ENCODE measurements at regions not wholly inside any gene's neighbourhood (a gene's known extent, or its start where the extent isn't known, plus 50 kb on each side); places are given as distances from the start of the nearest gene placed in this dataset.
"Not testable (repeated sequence)": the region's sequence is repeated elsewhere in the genome, so short reads cannot be mapped to it uniquely, and the experiment has no call there.

GRCh38 chrX:101749436-101749835 is 89.8 kb upstream of the ARMCX2 start:
- Histone ChIP-seq H3K36me3 (ENCODE audit: control insufficient read depth, insufficient read depth, low read length) (no peaks in the 10 kb centered on the region), H3K4me3 (ENCODE audit: low read depth, low read length) (no peak overlapping the region), H3K27me3 (ENCODE audit: control insufficient read depth, insufficient read depth, low read length) (no peaks in the 10 kb centered on the region)
- FAIRE-seq (no peak), DNase-seq (ENCODE audit: low read depth) (no peak)
- no peak for TF ChIP-seq CTCF (IDR thresholded peaks at IDR 0.05; ENCODE audit: insufficient read depth, low read length, severe bottlenecking)

GRCh38 chrX:101745046-101745445 is 85.4 kb upstream of the ARMCX2 start:
- TF ChIP-seq CTCF (IDR thresholded peaks at IDR 0.05; ENCODE audit: insufficient read depth, low read length, severe bottlenecking), result no peak
- DNase-seq (ENCODE audit: low read depth) (no peak), FAIRE-seq (no peak)
- no peak overlapping the region for H3K4me3 ChIP-seq (ENCODE audit: low read depth, low read length)
- H3K27me3 ChIP-seq (ENCODE audit: control insufficient read depth, insufficient read depth, low read length), result no peaks in the 10 kb centered on the region
- H3K36me3 ChIP-seq (ENCODE audit: control insufficient read depth, insufficient read depth, low read length), result no peaks in the 10 kb centered on the region

- TF ChIP-seq CTCF (IDR thresholded peaks at IDR 0.05; ENCODE audit: insufficient read depth, low read length, severe bottlenecking), result no peak
- DNase-seq (ENCODE audit: low read depth) (no peak), FAIRE-seq (no peak)
- H3K27me3 ChIP-seq (ENCODE audit: control insufficient read depth, insufficient read depth, low read length), result no peaks in the 10 kb centered on the region
- no peaks in the 10 kb centered on the region for H3K36me3 ChIP-seq (ENCODE audit: control insufficient read depth, insufficient read depth, low read length)
- no peak overlapping the region for H3K4me3 ChIP-seq (ENCODE audit: low read depth, low read length)
Measured at GRCh38 chrX:101744085-101744484, 84.4 kb upstream of the ARMCX2 start.

GRCh38 chrX:101740642-101741041 is 81.0 kb upstream of the ARMCX2 start:
- no peak overlapping the region for H3K4me3 ChIP-seq (ENCODE audit: low read depth, low read length)
- FAIRE-seq, result no peak
- H3K27me3 ChIP-seq (ENCODE audit: control insufficient read depth, insufficient read depth, low read length), result no peaks in the 10 kb centered on the region
- TF ChIP-seq CTCF (IDR thresholded peaks at IDR 0.05; ENCODE audit: insufficient read depth, low read length, severe bottlenecking), result no peak
- no peaks in the 10 kb centered on the region for H3K36me3 ChIP-seq (ENCODE audit: control insufficient read depth, insufficient read depth, low read length)
- DNase-seq (ENCODE audit: low read depth), result no peak

- H3K4me3 ChIP-seq (ENCODE audit: low read depth, low read length); H3K36me3 ChIP-seq (ENCODE audit: control insufficient read depth, insufficient read depth, low read length); FAIRE-seq; DNase-seq (ENCODE audit: low read depth); H3K27me3 ChIP-seq (ENCODE audit: control insufficient read depth, insufficient read depth, low read length): not testable (repeated sequence)
Measured at GRCh38 chrX:101738867-101739266, 79.2 kb upstream of the ARMCX2 start.

GRCh38 chrX:101738411-101738810 is 78.8 kb upstream of the ARMCX2 start:
- not testable (repeated sequence) for DNase-seq (ENCODE audit: low read depth); H3K36me3 ChIP-seq (ENCODE audit: control insufficient read depth, insufficient read depth, low read length); H3K4me3 ChIP-seq (ENCODE audit: low read depth, low read length); FAIRE-seq; H3K27me3 ChIP-seq (ENCODE audit: control insufficient read depth, insufficient read depth, low read length)

- no peak for TF ChIP-seq CTCF (IDR thresholded peaks at IDR 0.05; ENCODE audit: insufficient read depth, low read length, severe bottlenecking)
- H3K27me3 ChIP-seq (ENCODE audit: control insufficient read depth, insufficient read depth, low read length), result no peaks in the 10 kb centered on the region
- no peaks in the 10 kb centered on the region for H3K36me3 ChIP-seq (ENCODE audit: control insufficient read depth, insufficient read depth, low read length)
- DNase-seq (ENCODE audit: low read depth) (no peak), FAIRE-seq (no peak)
- H3K4me3 ChIP-seq (ENCODE audit: low read depth, low read length), result no peak overlapping the region
Measured at GRCh38 chrX:101736651-101737050, 77.0 kb upstream of the ARMCX2 start.
